SKM-1 treated with dmso at 0.1 percent for 144 hours (cell line): ENCODE measurements at regions not wholly inside any gene's neighbourhood (a gene's known extent, or its start where the extent isn't known, plus 50 kb on each side); places are given as distances from the start of the nearest gene placed in this dataset.
"Not testable (repeated sequence)": the region's sequence is repeated elsewhere in the genome, so short reads cannot be mapped to it uniquely, and the experiment has no call there.

Experiments
- DNase-seq: peaks from one replicate; lab custom pipeline; 2025; ENCODE audit not compliant: unreplicated experiment; lab: John Stamatoyannopoulos, UW

DNA sequence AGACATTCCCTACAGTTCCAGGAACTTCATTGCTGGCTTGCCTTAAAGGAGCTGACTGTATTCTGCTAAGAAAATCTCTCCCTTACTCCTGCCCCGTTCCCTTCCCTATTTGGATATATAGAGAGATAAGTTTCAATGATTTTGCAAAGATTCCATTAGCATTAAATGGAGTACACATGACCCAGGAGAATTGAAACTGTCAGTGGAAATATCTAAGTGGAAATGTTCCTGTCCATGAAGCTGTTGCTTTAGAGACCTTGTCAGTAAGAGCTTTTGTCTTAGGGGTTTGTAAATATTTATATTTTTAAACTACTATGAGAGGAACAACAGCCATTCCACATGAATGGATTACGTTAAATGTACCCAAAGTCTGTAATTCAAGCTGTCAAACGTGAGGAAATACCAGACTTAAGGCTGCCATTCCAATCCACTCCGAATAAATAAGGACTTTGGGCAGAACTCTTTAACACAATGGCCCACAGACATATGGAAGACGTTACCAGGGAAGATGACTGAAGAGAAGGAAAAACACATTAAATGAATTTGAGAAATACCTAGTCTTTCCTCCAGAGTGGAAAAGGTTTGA is 387.1 kb upstream of the PAPPA start:
- no peak for DNase-seq

DNA sequence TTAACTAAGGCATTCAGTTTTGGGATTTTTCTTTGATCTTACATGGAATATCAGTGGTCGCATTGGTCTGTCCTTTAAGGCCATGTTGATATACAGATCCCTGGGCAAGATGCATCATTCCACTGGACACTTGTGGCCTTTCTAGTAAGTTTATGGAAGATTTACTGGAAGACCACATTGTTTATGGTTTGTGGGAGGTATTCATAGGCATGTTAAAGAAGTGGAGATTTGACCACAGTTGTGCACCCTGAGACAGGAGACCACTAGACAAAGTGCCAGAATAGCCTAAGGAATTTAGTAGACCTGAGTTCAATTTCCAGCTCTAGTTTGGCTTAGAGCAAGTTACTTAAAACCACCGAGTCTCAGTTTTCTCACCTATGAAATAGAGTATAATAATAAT is 383.1 kb upstream of the PAPPA start:
- no peak for DNase-seq

DNA sequence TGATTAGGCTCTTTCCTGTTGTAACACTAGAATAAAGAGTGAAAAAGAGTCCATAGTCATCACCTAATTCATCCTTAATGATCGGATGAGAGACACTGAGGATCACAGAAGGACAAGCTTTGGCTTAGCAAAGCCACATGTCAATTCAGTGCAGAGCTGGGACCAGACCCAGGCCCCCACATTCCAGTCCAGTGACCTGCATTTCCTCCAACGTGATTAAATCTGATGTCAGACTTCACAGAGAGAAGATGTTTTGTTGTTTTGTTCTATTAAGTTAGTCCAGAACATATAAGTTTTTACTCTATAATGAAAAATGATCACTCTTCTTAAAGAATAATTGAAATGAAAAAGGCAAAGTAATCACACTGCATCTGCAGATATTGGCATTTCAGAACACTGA is 377.9 kb upstream of the PAPPA start:
- no peak for DNase-seq

DNA sequence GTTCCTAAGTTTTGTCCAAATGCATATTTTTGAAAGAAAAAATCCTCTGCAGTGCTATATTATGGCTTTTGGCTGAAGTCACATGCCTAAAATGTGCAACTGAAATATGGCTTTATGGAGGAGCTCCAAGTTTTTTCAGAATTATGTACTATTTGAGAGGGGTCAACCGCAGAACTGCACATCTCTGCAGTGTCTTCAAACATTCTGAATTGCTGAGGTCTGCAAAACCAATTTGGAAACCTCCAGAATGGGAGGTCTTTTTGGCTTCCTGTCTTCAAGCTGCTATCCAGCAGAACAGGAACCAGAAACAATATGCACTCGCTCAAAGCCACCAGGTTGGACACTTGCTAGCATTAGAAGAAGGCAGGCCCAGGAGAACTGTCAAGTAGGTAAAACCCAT is 376.0 kb upstream of the PAPPA start:
- no peak for DNase-seq

- no peak for DNase-seq
Measured at GRCh38 chr9:115781070-115781736, 372.4 kb upstream of the PAPPA start.

DNA sequence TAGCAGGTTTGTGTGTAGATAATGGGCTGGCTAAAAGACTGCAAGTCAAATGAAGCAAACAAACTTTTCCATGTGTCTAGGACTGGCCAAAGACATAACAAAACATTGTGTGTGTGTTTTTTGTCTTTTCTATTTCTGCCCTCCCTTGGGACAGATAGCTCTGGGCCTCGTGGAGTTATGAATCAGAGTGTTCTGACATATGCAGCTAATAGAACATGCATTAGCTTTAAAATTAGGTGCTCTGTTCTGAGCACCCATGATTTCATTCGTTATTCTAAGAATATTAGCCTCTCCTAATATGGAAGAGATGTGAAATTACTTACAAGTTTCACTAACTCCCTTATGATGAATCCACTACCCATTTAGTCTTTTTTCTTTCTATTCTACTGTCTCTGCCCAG is 367.3 kb upstream of the PAPPA start:
- DNase-seq, result no peak

GRCh38 chr9:115790520-115790919 is 363.1 kb upstream of the PAPPA start:
- DNase-seq, result no peak

- DNase-seq, result no peak
Measured at GRCh38 chr9:115794921-115795475, 358.6 kb upstream of the PAPPA start.

- no peak for DNase-seq
Measured at GRCh38 chr9:115799734-115800133, 353.9 kb upstream of the PAPPA start.

GRCh38 chr9:115804206-115804605 is 349.4 kb upstream of the PAPPA start:
- DNase-seq, result no peak

GRCh38 chr9:115808108-115808507 is 345.5 kb upstream of the PAPPA start:
- DNase-seq, result no peak

DNA sequence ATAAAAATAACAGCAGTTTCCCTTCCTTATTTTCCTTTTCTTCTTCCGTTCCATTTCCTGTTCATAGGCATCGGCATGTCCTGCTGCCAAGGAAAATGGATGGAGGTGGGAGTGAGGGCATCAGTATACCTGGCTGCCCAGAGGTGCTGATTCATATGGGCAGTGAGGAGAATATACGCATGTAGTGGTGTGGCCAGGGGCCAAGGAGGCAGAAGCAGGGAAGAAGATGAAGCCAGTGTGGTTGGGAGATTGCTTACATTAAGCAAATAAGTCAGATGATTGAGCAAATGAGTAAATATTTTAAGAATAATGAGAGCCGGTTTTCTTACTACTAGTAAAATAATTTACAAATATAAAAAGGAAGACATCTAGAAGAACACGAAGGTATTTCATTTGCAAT is 344.9 kb upstream of the PAPPA start:
- DNase-seq, result no peak

- no peak for DNase-seq
Measured at GRCh38 chr9:115810166-115810565, 343.4 kb upstream of the PAPPA start.

- DNase-seq, result no peak
Measured at GRCh38 chr9:115814081-115814480, 339.5 kb upstream of the PAPPA start.

DNA sequence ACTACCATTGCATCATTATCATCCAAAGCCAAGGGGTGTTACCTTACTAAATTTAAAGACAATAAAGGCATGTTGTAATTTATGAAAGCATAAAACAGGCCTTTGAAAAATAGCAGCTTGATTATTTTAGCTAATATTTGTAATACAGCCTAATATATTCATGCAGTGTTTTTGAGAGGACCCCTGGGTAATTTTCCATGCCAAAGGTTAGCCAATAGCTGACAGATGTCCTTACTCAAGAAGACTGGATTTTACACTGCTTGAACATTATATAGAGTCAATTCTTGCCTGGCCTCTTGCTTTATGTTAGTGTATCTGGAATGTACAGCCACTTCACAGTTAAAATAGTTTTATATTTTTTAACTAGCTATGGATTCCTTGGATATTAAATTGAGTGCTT is 337.8 kb upstream of the PAPPA start:
- DNase-seq, result no peak

GRCh38 chr9:115818651-115819050 is 334.9 kb upstream of the PAPPA start:
- not testable (repeated sequence) for DNase-seq

DNA sequence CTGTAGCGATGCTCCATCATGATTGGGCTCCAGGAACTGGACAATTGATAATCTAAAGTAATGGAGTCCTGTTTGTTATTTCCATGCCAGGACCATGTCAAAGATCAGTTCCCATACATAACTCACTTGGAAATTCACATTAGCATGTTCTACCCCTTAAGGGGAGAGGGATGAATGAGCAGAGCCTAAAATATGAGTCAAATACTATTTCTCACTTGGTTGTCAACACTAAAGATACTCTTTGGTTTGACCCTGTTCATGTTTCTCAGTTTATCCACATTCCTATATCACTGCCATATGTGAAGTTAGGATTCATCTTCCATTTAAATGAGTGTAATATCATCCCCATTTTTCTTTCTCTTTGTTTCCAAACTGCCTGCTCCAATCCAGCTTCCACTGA is 321.6 kb upstream of the PAPPA start:
- DNase-seq, result no peak

DNA sequence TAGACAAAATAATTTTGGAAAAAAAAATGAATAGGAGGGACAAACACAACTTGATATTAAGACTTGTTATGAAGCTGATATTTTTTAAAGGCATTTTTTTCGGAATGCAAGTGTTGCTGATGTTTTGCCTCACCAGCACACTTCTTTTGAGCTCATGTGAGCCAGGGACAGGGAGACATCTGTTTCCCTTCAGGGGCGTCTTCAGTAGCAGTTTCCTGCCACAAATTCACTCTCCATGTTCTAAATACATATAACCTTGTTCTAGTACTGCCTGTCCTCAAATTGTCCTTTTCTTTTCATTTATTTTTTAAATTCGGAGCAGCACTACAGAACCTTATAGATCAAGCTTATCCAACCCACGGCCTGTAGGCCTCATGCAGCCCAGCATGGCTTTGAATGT is 316.0 kb upstream of the PAPPA start:
- DNase-seq, result no peak

DNA sequence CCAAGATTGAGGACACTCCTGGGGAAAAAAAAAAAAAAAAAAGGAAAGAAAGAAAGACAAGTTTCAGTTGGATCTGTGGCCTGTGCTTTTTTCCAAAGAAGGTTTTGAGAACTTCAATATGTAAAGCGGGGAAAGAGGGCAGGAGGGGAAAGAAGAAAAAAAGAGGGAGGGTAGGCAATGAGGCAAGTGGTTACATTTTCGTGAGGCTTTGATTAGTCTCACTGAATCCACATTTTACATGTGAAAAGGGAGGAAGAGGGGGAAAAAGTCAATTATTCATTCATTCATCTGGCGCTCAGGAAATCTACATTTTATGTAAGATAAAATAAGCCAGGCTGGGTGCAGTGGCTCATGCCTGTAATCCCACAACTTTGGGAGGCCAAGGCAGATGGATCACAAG is 315.2 kb upstream of the PAPPA start:
- DNase-seq, result no peak

DNA sequence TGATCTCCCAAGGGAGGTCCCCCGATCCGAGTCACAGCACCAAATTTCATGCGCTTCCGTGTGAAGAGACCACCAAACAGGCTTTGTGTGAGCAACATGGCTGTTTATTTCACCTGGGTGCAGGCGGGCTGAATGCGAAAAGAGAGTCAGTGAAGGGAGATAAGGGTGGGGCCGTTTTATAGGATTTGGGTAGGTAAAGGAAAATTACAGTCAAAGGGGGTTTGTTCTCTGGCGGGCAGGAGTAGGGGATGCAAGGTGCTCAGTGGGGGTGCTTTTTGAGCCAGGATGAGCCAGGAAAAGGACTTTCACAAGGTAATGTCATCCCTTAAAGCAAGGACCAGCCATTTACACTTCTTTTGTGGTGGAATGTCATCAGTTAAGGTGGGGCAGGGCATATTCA is 309.2 kb upstream of the PAPPA start:
- not testable (repeated sequence) for DNase-seq

GRCh38 chr9:115845648-115846312 is 307.8 kb upstream of the PAPPA start:
- no peak for DNase-seq

DNA sequence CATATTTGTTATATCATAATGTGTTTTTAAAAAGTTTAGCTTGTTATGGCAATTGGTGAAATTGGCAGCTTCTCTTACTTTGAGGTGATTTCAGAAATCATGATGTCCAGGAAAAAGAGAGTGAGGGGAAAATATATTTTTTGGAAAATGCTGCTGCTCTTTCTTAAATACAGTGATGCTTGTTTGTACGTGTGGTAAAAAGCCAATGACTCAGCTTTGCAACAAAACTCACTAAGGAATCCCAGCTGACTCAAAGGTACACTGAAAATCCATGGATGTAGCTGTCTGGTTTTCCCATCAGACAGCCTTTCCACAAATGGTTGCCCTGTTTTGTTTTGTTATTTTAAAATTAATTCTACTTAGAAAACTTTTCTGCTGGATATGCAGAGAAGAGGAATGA is 306.4 kb upstream of the PAPPA start:
- DNase-seq, result no peak
